ENCODE measurements at regions not wholly inside any gene's neighbourhood (a gene's known extent, or its start where the extent isn't known, plus 50 kb on each side); places are given as distances from the start of the nearest gene placed in this dataset.

DNA sequence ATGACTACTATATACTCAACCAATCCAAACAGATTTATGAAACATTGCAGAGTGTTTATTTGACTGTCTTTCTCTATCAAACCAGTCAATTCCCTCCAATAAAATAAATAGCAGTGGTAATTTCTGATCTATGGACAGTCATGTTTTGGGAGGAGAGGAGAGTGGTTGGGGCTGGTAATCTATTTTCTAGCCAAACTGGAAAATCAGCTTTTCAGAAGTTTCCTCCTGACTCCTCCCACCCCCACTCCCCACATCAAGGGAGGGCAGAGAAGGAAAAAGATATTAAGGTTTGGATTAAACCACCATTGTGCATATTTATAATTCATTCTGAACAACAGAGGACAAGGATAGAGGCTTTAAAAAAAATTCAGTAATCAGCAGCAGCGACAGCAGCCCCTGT is 69.4 kb upstream of the SOX13 start:
- TF ChIP-seq EZH2phosphoT487 (IDR thresholded peaks at IDR 0.05; ENCODE audit: borderline replicate concordance, low read length) (no peak), EZH2 (IDR thresholded peaks at IDR 0.05; ENCODE audit: low read length, unreplicated experiment) (no peak), CTCF (conservative IDR thresholded peaks at IDR 0.05; ENCODE audit: low read depth, low read length) (no peak)
- no peak overlapping the region for H3K27ac ChIP-seq (ENCODE audit: low read length)
- ChIA-PET POLR2A (ENCODE audit: unreplicated experiment) (interaction anchor here (0.6 kb wide), 1 partner anchor 116 kb away, joined by 4 read pairs; no protein-coding TSS in a partner anchor), CTCF (no interaction called here)
- no peak overlapping the region for H2AFZ ChIP-seq (ENCODE audit: low read length)
- no TSS peak for BruUV-seq (replicated peaks)
- no peaks in the 10 kb centered on the region for H3K9me3 ChIP-seq (ENCODE audit: low read length)
- no peaks in the 10 kb centered on the region for H4K20me1 ChIP-seq (ENCODE audit: low read length)
- H3K4me3 ChIP-seq (ENCODE audit: low read length), result no peak overlapping the region
- no peaks in the 10 kb centered on the region for H3K79me2 ChIP-seq (ENCODE audit: low read length)
- H3K36me3 ChIP-seq (ENCODE audit: low read depth, low read length), result no peaks in the 10 kb centered on the region
- no peaks in the 10 kb centered on the region for H3F3A ChIP-seq (ENCODE audit: low read length, unreplicated experiment)
- H3K4me1 ChIP-seq (ENCODE audit: insufficient read depth, low read length), result peaks cover 11% of the 10 kb centered on the region
- no peak overlapping the region for H3K9ac ChIP-seq (ENCODE audit: low read length)
- H3K9me2 ChIP-seq (replicated peaks; ENCODE audit: low read length), result no peaks in the 10 kb centered on the region
- H3K4me2 ChIP-seq (ENCODE audit: low read length), result peak overlapping the region; percentile 43; the same call in 1 of the 2 replicates
- intact Hi-C loops (cut with micrococcal nuclease), result no loop called here
- 0 out of 2 replicates have a peak, but pooled peaks have one; percentile 31 for ATAC-seq
- no peaks in the 10 kb centered on the region for H3K27me3 ChIP-seq (ENCODE audit: low read length)
- peak; percentile 76 for DNase-seq

GRCh38 chr1:204011426-204011825 is 61.5 kb upstream of the SOX13 start:
- Histone ChIP-seq H3K9me3 (ENCODE audit: low read length) (no peaks in the 10 kb centered on the region), H4K20me1 (ENCODE audit: low read length) (no peaks in the 10 kb centered on the region), H2AFZ (ENCODE audit: low read length) (no peak overlapping the region), H3K36me3 (ENCODE audit: low read depth, low read length) (no peaks in the 10 kb centered on the region), H3K9ac (ENCODE audit: low read length) (no peak overlapping the region), H3K4me3 (ENCODE audit: low read length) (no peak overlapping the region), H3K79me2 (ENCODE audit: low read length) (no peaks in the 10 kb centered on the region), H3K4me1 (ENCODE audit: insufficient read depth, low read length) (no peaks in the 10 kb centered on the region), H3K9me2 (replicated peaks; ENCODE audit: low read length) (no peaks in the 10 kb centered on the region), H3K4me2 (ENCODE audit: low read length) (no peak overlapping the region), H3K27me3 (ENCODE audit: low read length) (no peaks in the 10 kb centered on the region), H3K27ac (ENCODE audit: low read length) (no peak overlapping the region), H3F3A (ENCODE audit: low read length, unreplicated experiment) (no peaks in the 10 kb centered on the region)
- intact Hi-C loops (cut with micrococcal nuclease), result no loop called here
- CTCF ChIA-PET, result no interaction called here
- POLR2A ChIA-PET (ENCODE audit: unreplicated experiment), result no interaction called here
- ATAC-seq (no peak), DNase-seq (no peak)
- BruUV-seq (replicated peaks), result no TSS peak
- TF ChIP-seq CTCF (conservative IDR thresholded peaks at IDR 0.05; ENCODE audit: low read depth, low read length) (no peak), EZH2 (IDR thresholded peaks at IDR 0.05; ENCODE audit: low read length, unreplicated experiment) (no peak), EZH2phosphoT487 (IDR thresholded peaks at IDR 0.05; ENCODE audit: borderline replicate concordance, low read length) (no peak)

- Histone ChIP-seq H3K4me2 (ENCODE audit: low read length) (no peak overlapping the region), H3K79me2 (ENCODE audit: low read length) (no peaks in the 10 kb centered on the region), H3K27me3 (ENCODE audit: low read length) (no peaks in the 10 kb centered on the region), H3K4me1 (ENCODE audit: insufficient read depth, low read length) (no peaks in the 10 kb centered on the region), H3K9me3 (ENCODE audit: low read length) (no peaks in the 10 kb centered on the region), H3K9ac (ENCODE audit: low read length) (no peak overlapping the region), H3K9me2 (replicated peaks; ENCODE audit: low read length) (no peaks in the 10 kb centered on the region), H3K4me3 (ENCODE audit: low read length) (no peak overlapping the region), H4K20me1 (ENCODE audit: low read length) (no peaks in the 10 kb centered on the region), H3K27ac (ENCODE audit: low read length) (no peak overlapping the region), H2AFZ (ENCODE audit: low read length) (no peak overlapping the region), H3F3A (ENCODE audit: low read length, unreplicated experiment) (no peaks in the 10 kb centered on the region), H3K36me3 (ENCODE audit: low read depth, low read length) (no peaks in the 10 kb centered on the region)
- intact Hi-C loops (cut with micrococcal nuclease), result no loop called here
- no peak for ATAC-seq
- BruUV-seq (replicated peaks), result no TSS peak
- CTCF ChIA-PET, result no interaction called here
- TF ChIP-seq EZH2 (IDR thresholded peaks at IDR 0.05; ENCODE audit: low read length, unreplicated experiment), result no peak
- no peak for TF ChIP-seq CTCF (conservative IDR thresholded peaks at IDR 0.05; ENCODE audit: low read depth, low read length)
- no peak for TF ChIP-seq EZH2phosphoT487 (IDR thresholded peaks at IDR 0.05; ENCODE audit: borderline replicate concordance, low read length)
- POLR2A ChIA-PET (ENCODE audit: unreplicated experiment), result no interaction called here
- no peak for DNase-seq
Observed at GRCh38 chr1:204013052-204013451, 59.9 kb upstream of the SOX13 start.
